ENCODE measurements at regions not wholly inside any gene's neighbourhood (a gene's known extent, or its start where the extent isn't known, plus 50 kb on each side); places are given as distances from the start of the nearest gene placed in this dataset.

DNA sequence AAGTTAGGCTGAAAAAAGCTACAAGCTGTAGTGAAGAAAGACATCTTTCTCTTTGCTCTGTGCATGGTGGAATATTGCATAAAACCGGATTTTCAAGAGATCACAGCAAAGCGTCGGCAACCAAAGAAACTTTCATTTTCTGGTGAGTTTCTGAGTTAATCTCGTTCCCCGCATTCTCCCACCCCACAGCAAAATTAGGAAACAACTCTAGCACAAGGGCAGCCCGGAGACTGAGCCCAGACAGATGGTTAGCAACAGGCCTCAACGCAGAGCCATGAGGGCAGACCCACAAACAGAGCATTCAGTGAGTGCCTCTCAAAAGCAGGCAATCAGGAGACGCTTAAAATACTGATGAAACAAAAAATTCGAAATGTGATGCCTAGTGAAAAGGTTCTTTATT, 396.1 kb upstream of the KLF6 start:
- Mint-ChIP-seq H3K9me3 (no peaks in the 10 kb centered on the region), H3K4me3 (no peak overlapping the region), H3K4me1 (peaks cover 0 to 11% (median 11%) of the 10 kb centered on the region in 3 donors), H3K36me3 (no peaks in the 10 kb centered on the region), H3K27me3 (peaks cover 0 to 4% of the 10 kb centered on the region in 2 donors), H3K27ac (no peak overlapping the region)
- CTCF ChIA-PET: no interaction called here
- H3K27ac ChIP-seq (ENCODE audit: low read length): no peak overlapping the region
- H3K9me3 ChIP-seq: no peaks in the 10 kb centered on the region
- no peak overlapping the region for H3K4me3 ChIP-seq (ENCODE audit: control insufficient read depth in 1 of 2, extremely low read depth in 1 of 2, low read length in 1 of 2)
- DNase-seq: no peak
- H3K36me3 ChIP-seq (ENCODE audit: control insufficient read depth in 2 of 2, extremely low read depth in 1 of 2, insufficient read depth in 1 of 2, low read length in 1 of 2): no peaks in the 10 kb centered on the region
- POLR2A ChIA-PET: no interaction called here
- ATAC-seq (replicated peaks in 1 of 4): no peak
- H3K4me1 ChIP-seq (ENCODE audit: control insufficient read depth in 1 of 2, extremely low read depth in 1 of 2, insufficient read depth in 2 of 2, low read length in 2 of 2): no peaks in the 10 kb centered on the region
- H3K27me3 ChIP-seq (replicated peaks in 1 of 2; ENCODE audit: control insufficient read depth in 2 of 2, extremely low read depth in 1 of 2, insufficient read depth in 2 of 2, low read length in 1 of 2): no peaks in the 10 kb centered on the region
- WGBS (ENCODE audit: insufficient coverage): no CpG with 5 or more reads among the region's 9 CpGs

- Mint-ChIP-seq H3K4me1 (peaks cover 0 to 12% (median 11%) of the 10 kb centered on the region in 3 donors), H3K36me3 (peaks cover 3% of the 10 kb centered on the region), H3K27me3 (peaks cover 0 to 3% of the 10 kb centered on the region in 2 donors), H3K4me3 (no peak overlapping the region), H3K9me3 (peaks cover 0 to 3% (median 0%) of the 10 kb centered on the region in 3 donors), H3K27ac (no peak overlapping the region)
- Histone ChIP-seq H3K4me3 (ENCODE audit: control insufficient read depth in 1 of 2, extremely low read depth in 1 of 2, low read length in 1 of 2) (no peak overlapping the region), H3K4me1 (ENCODE audit: control insufficient read depth in 1 of 2, extremely low read depth in 1 of 2, insufficient read depth in 2 of 2, low read length in 2 of 2) (no peaks in the 10 kb centered on the region), H3K27me3 (replicated peaks in 1 of 2; ENCODE audit: control insufficient read depth in 2 of 2, extremely low read depth in 1 of 2, insufficient read depth in 2 of 2, low read length in 1 of 2) (peaks cover 0 to 5% of the 10 kb centered on the region in 2 experiments), H3K9me3 (no peaks in the 10 kb centered on the region), H3K36me3 (ENCODE audit: control insufficient read depth in 2 of 2, extremely low read depth in 1 of 2, insufficient read depth in 1 of 2, low read length in 1 of 2) (no peaks in the 10 kb centered on the region), H3K27ac (ENCODE audit: low read length) (no peak overlapping the region)
- no peak for DNase-seq
- CTCF ChIA-PET: no interaction called here
- ATAC-seq (replicated peaks in 1 of 4): no peak
- POLR2A ChIA-PET: no interaction called here
- WGBS (ENCODE audit: insufficient coverage): no CpG with 5 or more reads among the region's 3 CpGs
These were observed 392.8 kb upstream of the KLF6 start for GRCh38 chr10:4177791-4178190.

DNA sequence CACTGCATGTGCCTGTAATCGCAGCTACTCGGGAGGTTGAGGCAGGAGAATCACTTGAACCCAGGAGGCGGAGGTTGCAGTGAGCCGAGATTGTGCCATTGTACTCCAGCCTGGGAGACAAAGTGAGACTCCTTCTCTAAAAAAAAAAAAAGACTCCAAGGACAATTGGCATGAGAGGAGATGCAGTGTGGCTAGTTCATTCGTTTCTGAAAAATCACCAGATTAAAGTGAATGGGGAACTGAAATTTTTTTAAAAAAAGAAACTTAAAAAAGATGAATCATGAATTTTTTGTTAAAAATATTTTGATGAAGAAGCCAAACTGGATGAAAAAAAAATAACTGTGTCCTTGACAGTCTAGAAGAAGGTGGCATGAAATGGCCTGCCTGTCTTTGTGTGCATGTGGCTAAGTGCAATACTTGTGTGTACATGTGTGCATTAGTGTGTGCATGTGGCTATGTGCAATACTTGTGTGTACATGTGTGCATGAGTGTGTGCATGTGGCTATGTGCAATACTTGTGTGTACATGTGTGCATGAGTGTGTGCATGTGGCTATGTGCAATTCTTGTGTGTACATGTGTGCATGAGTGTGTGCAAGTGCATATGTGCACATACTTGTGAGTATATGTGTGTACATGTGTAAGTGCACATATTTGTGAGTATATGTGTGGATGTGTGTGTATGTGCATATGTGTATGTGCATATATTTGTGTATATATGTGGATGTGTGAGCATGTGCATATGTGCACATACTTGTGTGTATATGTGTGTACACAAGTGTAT, 391.7 kb upstream of the KLF6 start:
- H3K4me3 ChIP-seq (ENCODE audit: control insufficient read depth in 1 of 2, extremely low read depth in 1 of 2, low read length in 1 of 2): no peak overlapping the region
- H3K9me3 ChIP-seq: no peaks in the 10 kb centered on the region
- ChIA-PET POLR2A (no interaction called here), CTCF (no interaction called here)
- no peaks in the 10 kb centered on the region for H3K36me3 ChIP-seq (ENCODE audit: control insufficient read depth in 2 of 2, extremely low read depth in 1 of 2, insufficient read depth in 1 of 2, low read length in 1 of 2)
- Mint-ChIP-seq H3K27me3 (peaks cover 0 to 3% of the 10 kb centered on the region in 2 donors), H3K4me3 (no peak overlapping the region), H3K27ac (no peak overlapping the region), H3K4me1 (peaks cover 0 to 10% (median 6%) of the 10 kb centered on the region in 3 donors), H3K9me3 (peaks cover 4 to 7% (median 4%) of the 10 kb centered on the region in 3 donors), H3K36me3 (peaks cover 6% of the 10 kb centered on the region)
- 60% methylated on average over 1 of the region's 5 CpGs for WGBS (ENCODE audit: insufficient coverage)
- DNase-seq (no peak), ATAC-seq (replicated peaks in 1 of 4) (no peak)
- no peaks in the 10 kb centered on the region for H3K4me1 ChIP-seq (ENCODE audit: control insufficient read depth in 1 of 2, extremely low read depth in 1 of 2, insufficient read depth in 2 of 2, low read length in 2 of 2)
- H3K27me3 ChIP-seq (replicated peaks in 1 of 2; ENCODE audit: control insufficient read depth in 2 of 2, extremely low read depth in 1 of 2, insufficient read depth in 2 of 2, low read length in 1 of 2): peaks cover 0 to 5% of the 10 kb centered on the region in 2 experiments
- no peak overlapping the region for H3K27ac ChIP-seq (ENCODE audit: low read length)

GRCh38 chr10:4174197-4174596, 389.2 kb upstream of the KLF6 start:
- no peaks in the 10 kb centered on the region for H3K4me1 ChIP-seq (ENCODE audit: control insufficient read depth in 1 of 2, extremely low read depth in 1 of 2, insufficient read depth in 2 of 2, low read length in 2 of 2)
- peaks cover 4 to 7% (median 4%) of the 10 kb centered on the region in 3 donors for H3K9me3 Mint-ChIP-seq
- H3K27me3 Mint-ChIP-seq: peaks cover 0 to 3% of the 10 kb centered on the region in 2 donors
- 97% methylated on average over 8 of the region's 9 CpGs for WGBS (ENCODE audit: insufficient coverage)
- H3K27me3 ChIP-seq (replicated peaks in 1 of 2; ENCODE audit: control insufficient read depth in 2 of 2, extremely low read depth in 1 of 2, insufficient read depth in 2 of 2, low read length in 1 of 2): peaks cover 0 to 5% of the 10 kb centered on the region in 2 experiments
- POLR2A ChIA-PET: no interaction called here
- H3K27ac ChIP-seq (ENCODE audit: low read length): no peak overlapping the region
- peaks cover 6% of the 10 kb centered on the region for H3K36me3 Mint-ChIP-seq
- no peaks in the 10 kb centered on the region for H3K36me3 ChIP-seq (ENCODE audit: control insufficient read depth in 2 of 2, extremely low read depth in 1 of 2, insufficient read depth in 1 of 2, low read length in 1 of 2)
- DNase-seq: no peak
- ATAC-seq (replicated peaks in 1 of 4): no peak
- no peak overlapping the region for H3K4me3 ChIP-seq (ENCODE audit: control insufficient read depth in 1 of 2, extremely low read depth in 1 of 2, low read length in 1 of 2)
- H3K9me3 ChIP-seq: no peaks in the 10 kb centered on the region
- peaks cover 0 to 2% (median 0%) of the 10 kb centered on the region in 3 donors for H3K4me1 Mint-ChIP-seq
- CTCF ChIA-PET: no interaction called here
- H3K4me3 Mint-ChIP-seq: no peak overlapping the region
- H3K27ac Mint-ChIP-seq: no peak overlapping the region

DNA sequence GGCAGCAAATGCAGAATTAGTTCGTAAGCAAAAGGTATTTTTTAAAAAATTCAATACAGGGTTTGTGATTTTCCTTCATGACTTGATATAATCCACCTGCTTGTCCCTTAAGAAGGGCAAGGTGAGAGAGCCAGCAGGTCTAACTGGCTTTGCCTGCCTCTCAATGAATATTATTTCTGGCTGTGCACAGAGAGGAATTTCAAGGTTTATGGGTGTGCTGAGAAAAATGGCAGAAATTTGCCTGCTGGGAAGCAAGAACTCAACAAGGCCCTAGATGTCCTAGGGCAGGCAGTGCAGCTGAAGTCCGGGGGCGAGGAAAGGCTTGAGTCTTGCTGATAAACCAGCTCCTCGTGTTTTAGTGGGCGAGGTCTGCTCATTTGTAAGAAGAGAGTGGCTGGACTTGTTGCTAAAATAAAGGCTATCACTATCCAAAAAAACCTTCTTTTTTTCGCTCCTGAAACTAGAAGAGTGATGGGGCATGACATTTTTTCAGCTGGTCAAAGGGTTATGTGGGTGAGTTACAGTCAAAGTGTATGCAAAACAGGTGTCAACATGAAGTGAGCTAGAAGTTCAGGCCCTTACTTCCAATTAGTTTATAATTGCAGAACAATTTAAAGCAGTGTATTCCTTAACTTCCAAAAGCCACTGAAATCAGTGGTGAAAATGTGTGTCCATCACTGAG, 385.8 kb upstream of the KLF6 start:
- WGBS (ENCODE audit: insufficient coverage): 100% methylated on average over 1 of the region's 6 CpGs
- Histone ChIP-seq H3K36me3 (ENCODE audit: control insufficient read depth in 2 of 2, extremely low read depth in 1 of 2, insufficient read depth in 1 of 2, low read length in 1 of 2) (no peaks in the 10 kb centered on the region), H3K4me3 (ENCODE audit: control insufficient read depth in 1 of 2, extremely low read depth in 1 of 2, low read length in 1 of 2) (no peak overlapping the region), H3K27me3 (replicated peaks in 1 of 2; ENCODE audit: control insufficient read depth in 2 of 2, extremely low read depth in 1 of 2, insufficient read depth in 2 of 2, low read length in 1 of 2) (peaks cover 0 to 3% of the 10 kb centered on the region in 2 experiments), H3K4me1 (ENCODE audit: control insufficient read depth in 1 of 2, extremely low read depth in 1 of 2, insufficient read depth in 2 of 2, low read length in 2 of 2) (no peaks in the 10 kb centered on the region), H3K9me3 (no peaks in the 10 kb centered on the region), H3K27ac (ENCODE audit: low read length) (no peak overlapping the region)
- ChIA-PET POLR2A (no interaction called here), CTCF (interaction anchor here in 1 of 2 donors (0.6 kb wide), 1 partner anchor 219 kb away, joined by 3 read pairs; no protein-coding TSS in a partner anchor)
- Mint-ChIP-seq H3K4me3 (no peak overlapping the region), H3K9me3 (peaks cover 4 to 7% (median 4%) of the 10 kb centered on the region in 3 donors), H3K36me3 (peaks cover 6% of the 10 kb centered on the region), H3K27me3 (peaks cover 0 to 3% of the 10 kb centered on the region in 2 donors), H3K4me1 (peaks cover 0 to under 1% (median 0%) of the 10 kb centered on the region in 3 donors), H3K27ac (no peak overlapping the region)
- no peak for DNase-seq
- no peak for ATAC-seq (replicated peaks in 1 of 4)

- peaks cover 0 to 3% of the 10 kb centered on the region in 2 donors for H3K27me3 Mint-ChIP-seq
- POLR2A ChIA-PET: no interaction called here
These were observed 385.2 kb upstream of the KLF6 start for GRCh38 chr10:4170181-4170580.

More at GRCh38 chr10:4170181-4170580, 385.2 kb upstream of the KLF6 start:
- Histone ChIP-seq H3K27ac (ENCODE audit: low read length) (no peak overlapping the region), H3K4me3 (ENCODE audit: control insufficient read depth in 1 of 2, extremely low read depth in 1 of 2, low read length in 1 of 2) (no peak overlapping the region), H3K9me3 (no peaks in the 10 kb centered on the region), H3K27me3 (replicated peaks in 1 of 2; ENCODE audit: control insufficient read depth in 2 of 2, extremely low read depth in 1 of 2, insufficient read depth in 2 of 2, low read length in 1 of 2) (no peaks in the 10 kb centered on the region), H3K4me1 (ENCODE audit: control insufficient read depth in 1 of 2, extremely low read depth in 1 of 2, insufficient read depth in 2 of 2, low read length in 2 of 2) (no peaks in the 10 kb centered on the region), H3K36me3 (ENCODE audit: control insufficient read depth in 2 of 2, extremely low read depth in 1 of 2, insufficient read depth in 1 of 2, low read length in 1 of 2) (no peaks in the 10 kb centered on the region)
- Mint-ChIP-seq H3K4me1 (no peaks in the 10 kb centered on the region), H3K9me3 (peaks cover 4 to 7% (median 4%) of the 10 kb centered on the region in 3 donors), H3K36me3 (peaks cover 6% of the 10 kb centered on the region), H3K4me3 (no peak overlapping the region), H3K27ac (no peak overlapping the region)
- no peak for ATAC-seq (replicated peaks in 1 of 4)
- 93% methylated on average over 2 of the region's 2 CpGs for WGBS (ENCODE audit: insufficient coverage)
- no peak for DNase-seq
- CTCF ChIA-PET: interaction anchor here in 1 of 2 donors (0.6 kb wide), 2 partner anchors 21 to 218 kb away, joined by 3 read pairs; no protein-coding TSS in a partner anchor
